ENCODE measurements at regions not wholly inside any gene's neighbourhood (a gene's known extent, or its start where the extent isn't known, plus 50 kb on each side); places are given as distances from the start of the nearest gene placed in this dataset.

DNA sequence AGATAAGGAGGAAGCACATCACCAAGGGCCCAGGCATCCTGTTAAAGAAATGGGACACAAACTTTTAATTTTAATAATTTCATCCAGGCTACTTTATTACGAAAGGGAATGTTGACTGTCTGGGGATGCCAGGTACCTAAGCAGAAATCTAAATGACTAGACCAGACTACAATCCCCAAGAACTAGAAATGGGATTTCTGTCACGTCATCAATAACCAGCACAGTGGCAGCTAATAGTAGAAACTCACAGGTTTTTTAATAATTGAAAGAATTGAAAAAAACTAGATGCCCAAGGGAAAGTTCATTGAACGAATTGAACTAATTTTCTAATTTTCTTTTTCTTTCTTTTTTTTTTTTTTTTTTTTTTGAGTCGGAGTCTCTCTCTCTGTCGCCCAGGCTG lies 789.3 kb downstream of the IGSF11 start:
- TF ChIP-seq POLR2AphosphoS5 (IDR thresholded peaks at IDR 0.05; ENCODE audit: low read depth, low read length) (no peak), TAF1 (IDR thresholded peaks at IDR 0.05; ENCODE audit: borderline replicate concordance, insufficient read depth, low read length) (no peak)

DNA sequence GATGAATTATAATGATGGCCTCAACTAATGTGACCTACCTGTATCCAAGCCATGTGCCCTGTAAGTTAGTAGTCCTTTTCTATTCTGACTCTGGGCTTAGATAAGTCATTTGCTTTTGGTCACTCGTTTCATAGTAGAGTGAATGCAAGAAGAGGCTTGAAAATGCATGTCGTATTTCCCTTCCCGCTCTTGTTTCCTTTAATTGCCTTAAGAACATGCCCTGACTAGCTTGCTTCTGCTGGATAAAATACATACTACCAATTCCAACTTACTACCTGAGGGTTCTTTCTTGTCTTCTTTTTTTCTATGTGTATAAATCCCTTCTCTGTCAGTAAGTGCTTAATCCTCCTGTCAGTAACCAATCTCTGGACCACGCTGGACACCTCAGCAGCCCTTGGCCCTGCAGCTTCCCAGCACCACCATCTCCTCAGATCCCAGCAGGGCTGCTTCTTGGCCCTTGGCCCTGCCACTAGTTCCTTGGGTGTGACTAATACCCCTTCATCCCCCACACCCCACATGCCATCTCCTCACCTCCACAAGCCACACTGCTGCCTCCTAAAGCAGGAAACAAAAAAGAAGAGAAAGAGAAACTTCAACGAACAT lies 771.7 kb downstream of the IGSF11 start:
- TF ChIP-seq POLR2AphosphoS5 (IDR thresholded peaks at IDR 0.05; ENCODE audit: low read depth, low read length), result no peak
- TF ChIP-seq SIN3A (IDR thresholded peaks at IDR 0.05; ENCODE audit: borderline replicate concordance, insufficient read depth, low read length), result no peak
- TF ChIP-seq TAF1 (IDR thresholded peaks at IDR 0.05; ENCODE audit: borderline replicate concordance, insufficient read depth, low read length), result no peak
- no peak for TF ChIP-seq FOXP2 (optimal IDR thresholded peaks at IDR 0.05; ENCODE audit: borderline replicate concordance, extremely low read depth, extremely low read length, insufficient read depth)
- TF ChIP-seq, protein P1, sequence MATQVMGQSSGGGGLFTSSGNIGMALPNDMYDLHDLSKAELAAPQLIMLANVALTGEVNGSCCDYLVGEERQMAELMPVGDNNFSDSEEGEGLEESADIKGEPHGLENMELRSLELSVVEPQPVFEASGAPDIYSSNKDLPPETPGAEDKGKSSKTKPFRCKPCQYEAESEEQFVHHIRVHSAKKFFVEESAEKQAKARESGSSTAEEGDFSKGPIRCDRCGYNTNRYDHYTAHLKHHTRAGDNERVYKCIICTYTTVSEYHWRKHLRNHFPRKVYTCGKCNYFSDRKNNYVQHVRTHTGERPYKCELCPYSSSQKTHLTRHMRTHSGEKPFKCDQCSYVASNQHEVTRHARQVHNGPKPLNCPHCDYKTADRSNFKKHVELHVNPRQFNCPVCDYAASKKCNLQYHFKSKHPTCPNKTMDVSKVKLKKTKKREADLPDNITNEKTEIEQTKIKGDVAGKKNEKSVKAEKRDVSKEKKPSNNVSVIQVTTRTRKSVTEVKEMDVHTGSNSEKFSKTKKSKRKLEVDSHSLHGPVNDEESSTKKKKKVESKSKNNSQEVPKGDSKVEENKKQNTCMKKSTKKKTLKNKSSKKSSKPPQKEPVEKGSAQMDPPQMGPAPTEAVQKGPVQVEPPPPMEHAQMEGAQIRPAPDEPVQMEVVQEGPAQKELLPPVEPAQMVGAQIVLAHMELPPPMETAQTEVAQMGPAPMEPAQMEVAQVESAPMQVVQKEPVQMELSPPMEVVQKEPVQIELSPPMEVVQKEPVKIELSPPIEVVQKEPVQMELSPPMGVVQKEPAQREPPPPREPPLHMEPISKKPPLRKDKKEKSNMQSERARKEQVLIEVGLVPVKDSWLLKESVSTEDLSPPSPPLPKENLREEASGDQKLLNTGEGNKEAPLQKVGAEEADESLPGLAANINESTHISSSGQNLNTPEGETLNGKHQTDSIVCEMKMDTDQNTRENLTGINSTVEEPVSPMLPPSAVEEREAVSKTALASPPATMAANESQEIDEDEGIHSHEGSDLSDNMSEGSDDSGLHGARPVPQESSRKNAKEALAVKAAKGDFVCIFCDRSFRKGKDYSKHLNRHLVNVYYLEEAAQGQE (IDR thresholded peaks at IDR 0.05; ENCODE audit: insufficient read depth in 1 of 2, low read depth in 2 of 2, low read length in 2 of 2), result no peak

DNA sequence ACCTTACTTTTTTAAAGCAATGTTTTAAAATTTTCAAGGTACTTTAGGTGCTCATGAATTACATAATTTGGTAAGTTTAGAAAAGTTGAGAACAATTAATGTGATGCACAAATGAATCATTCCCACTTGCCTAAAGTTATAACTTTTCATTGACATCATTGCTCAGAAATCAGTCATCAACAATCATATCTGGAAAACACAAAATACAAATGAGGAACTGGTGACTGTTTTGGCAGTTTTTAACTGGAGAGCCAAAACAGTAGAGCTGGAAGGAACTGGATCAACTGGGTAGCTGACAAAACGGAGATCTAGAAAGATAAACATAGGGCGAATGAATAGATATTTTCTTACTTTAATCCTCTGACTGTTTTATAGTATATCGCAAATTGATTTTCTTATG lies 767.1 kb downstream of the IGSF11 start:
- TF ChIP-seq, protein P1 (IDR thresholded peaks at IDR 0.05; ENCODE audit: insufficient read depth in 1 of 2, low read depth in 2 of 2, low read length in 2 of 2), result no peak
- TF ChIP-seq TAF1 (IDR thresholded peaks at IDR 0.05; ENCODE audit: borderline replicate concordance, insufficient read depth, low read length) (no peak), FOXP2 (optimal IDR thresholded peaks at IDR 0.05; ENCODE audit: borderline replicate concordance, extremely low read depth, extremely low read length, insufficient read depth) (no peak), POLR2AphosphoS5 (IDR thresholded peaks at IDR 0.05; ENCODE audit: low read depth, low read length) (no peak), SIN3A (IDR thresholded peaks at IDR 0.05; ENCODE audit: borderline replicate concordance, insufficient read depth, low read length) (no peak)

DNA sequence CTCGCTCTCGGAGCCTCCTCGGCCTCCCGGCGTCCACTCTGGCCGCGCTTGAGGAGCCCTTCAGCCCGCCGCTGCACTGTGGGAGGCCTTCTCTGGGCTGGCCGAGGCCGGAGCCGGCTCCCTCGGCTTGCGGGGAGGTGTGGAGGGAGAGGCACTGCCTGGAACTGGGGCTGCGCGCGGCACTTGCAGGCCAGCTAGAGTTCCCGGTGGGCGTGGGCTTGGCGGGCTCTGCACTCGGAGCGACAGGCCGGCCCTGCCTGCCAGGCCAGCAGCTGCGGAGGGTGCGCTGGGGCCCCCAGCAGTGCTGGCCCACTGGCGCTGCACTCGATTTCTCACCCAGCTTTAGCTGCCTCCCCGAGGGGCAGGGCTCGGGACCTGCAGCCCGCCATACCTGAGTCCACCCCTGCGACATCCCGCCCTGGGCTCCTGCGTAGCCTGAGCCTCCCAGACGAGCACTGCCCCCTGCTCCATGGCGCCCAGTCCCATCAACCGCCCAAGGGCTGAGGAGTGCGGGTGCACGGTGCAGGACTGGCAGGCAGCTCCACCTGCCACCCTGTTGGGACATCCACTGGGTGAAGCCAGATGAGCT lies 765.0 kb downstream of the IGSF11 start:
- TF ChIP-seq, protein P1 (IDR thresholded peaks at IDR 0.05; ENCODE audit: insufficient read depth in 1 of 2, low read depth in 2 of 2, low read length in 2 of 2), result no peak
- TF ChIP-seq POLR2AphosphoS5 (IDR thresholded peaks at IDR 0.05; ENCODE audit: low read depth, low read length) (no peak), SIN3A (IDR thresholded peaks at IDR 0.05; ENCODE audit: borderline replicate concordance, insufficient read depth, low read length) (no peak), FOXP2 (optimal IDR thresholded peaks at IDR 0.05; ENCODE audit: borderline replicate concordance, extremely low read depth, extremely low read length, insufficient read depth) (no peak), TAF1 (IDR thresholded peaks at IDR 0.05; ENCODE audit: borderline replicate concordance, insufficient read depth, low read length) (no peak)

DNA sequence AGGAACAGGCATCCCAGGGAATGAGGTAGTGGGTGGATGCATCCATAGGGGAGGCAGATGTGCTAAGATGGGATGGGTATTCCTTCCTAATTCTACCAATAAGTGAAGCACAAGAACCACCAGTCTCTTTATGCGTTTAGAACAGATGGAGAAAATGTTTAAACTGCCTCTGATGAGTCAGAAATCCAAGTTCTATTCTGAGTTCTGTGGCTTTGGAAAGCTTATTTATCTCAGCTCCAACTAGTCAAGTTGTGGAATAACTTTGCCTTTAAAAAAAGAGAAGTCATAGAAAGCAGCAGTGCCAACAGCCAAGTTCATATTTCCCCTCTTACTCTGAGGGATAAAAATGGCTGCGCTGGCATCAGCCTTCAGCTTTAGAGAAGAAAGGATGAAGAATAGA lies 761.7 kb downstream of the IGSF11 start:
- TF ChIP-seq POLR2AphosphoS5 (IDR thresholded peaks at IDR 0.05; ENCODE audit: low read depth, low read length), result no peak
- TF ChIP-seq SIN3A (IDR thresholded peaks at IDR 0.05; ENCODE audit: borderline replicate concordance, insufficient read depth, low read length), result no peak
- TF ChIP-seq TAF1 (IDR thresholded peaks at IDR 0.05; ENCODE audit: borderline replicate concordance, insufficient read depth, low read length), result no peak
- TF ChIP-seq FOXP2 (optimal IDR thresholded peaks at IDR 0.05; ENCODE audit: borderline replicate concordance, extremely low read depth, extremely low read length, insufficient read depth), result no peak
- TF ChIP-seq, protein P1 (IDR thresholded peaks at IDR 0.05; ENCODE audit: insufficient read depth in 1 of 2, low read depth in 2 of 2, low read length in 2 of 2), result no peak

All from PFSK-1 (cell line).